ENCODE measurements at regions not wholly inside any gene's neighbourhood (a gene's known extent, or its start where the extent isn't known, plus 50 kb on each side); places are given as distances from the start of the nearest gene placed in this dataset.

- ChIA-PET POLR2A (no interaction called here), SMC1A (ENCODE audit: uncharacterized antibody, unreplicated experiment) (interaction anchor here (1.2 to 1.3 kb wide), 2 partner anchors 25 to 44 kb away, joined by 3 read pairs; no protein-coding TSS in a partner anchor), RAD21 (ENCODE audit: unreplicated experiment) (no interaction called here), CTCF (interaction anchor here (0.8 to 1.3 kb wide), 2 partner anchors 18 to 514 kb away, joined by 3 read pairs; no protein-coding TSS in a partner anchor)
- Histone ChIP-seq H3K4me1 (ENCODE audit: control insufficient read depth, insufficient read depth, low read length) (no peaks in the 10 kb centered on the region), H3K36me3 (ENCODE audit: control insufficient read depth in 2 of 2, insufficient read depth in 2 of 2, low read length in 1 of 2) (no peaks in the 10 kb centered on the region), H3K27me3 (replicated peaks in 1 of 2; ENCODE audit: control insufficient read depth in 2 of 2, insufficient read depth in 2 of 2, low read length in 1 of 2) (no peaks in the 10 kb centered on the region), H3K9ac (ENCODE audit: control insufficient read depth, insufficient read depth, low read length) (no peak overlapping the region), H3K4me2 (ENCODE audit: control insufficient read depth, insufficient read depth) (no peak overlapping the region), H3K9me3 (replicated peaks; ENCODE audit: control insufficient read depth, insufficient read depth, low read length) (no peaks in the 10 kb centered on the region), H3K4me3 (no peak overlapping the region), H2AFZ (ENCODE audit: control insufficient read depth, low read depth, low read length) (no peak overlapping the region), H4K20me1 (ENCODE audit: control insufficient read depth, insufficient read depth) (no peaks in the 10 kb centered on the region), H3K79me2 (ENCODE audit: control insufficient read depth, insufficient read depth, low read length) (no peaks in the 10 kb centered on the region), H3K27ac (ENCODE audit: control insufficient read depth, insufficient read depth) (no peak overlapping the region)
- BruUV-seq (replicated peaks), result no TSS peak
- FAIRE-seq (no peak), DNase-seq (ENCODE audit: low read depth, low spot score) (no peak), ATAC-seq (no peak)
- 7% methylated on average over 3 of the region's 3 CpGs for WGBS (ENCODE audit: insufficient coverage, insufficient replicate concordance, low lambda C conversion rate, missing lambda C conversion rate)
- intact Hi-C loops (cut with micrococcal nuclease; ENCODE audit: unreplicated experiment) (no loop called here), in situ Hi-C loops (cut with MboI) (no loop called here)
- TF ChIP-seq MXI1 (IDR thresholded peaks at IDR 0.05; ENCODE audit: low read depth, low read length), result no peak
- TF ChIP-seq REST (IDR thresholded peaks at IDR 0.05; ENCODE audit: low read depth, low read length), result no peak
- TF ChIP-seq HDAC2 (IDR thresholded peaks at IDR 0.05), result no peak
- no peak for TF ChIP-seq NR2F1 (conservative IDR thresholded peaks at IDR 0.05)
- TF ChIP-seq ZBTB40 (IDR thresholded peaks at IDR 0.05; ENCODE audit: borderline replicate concordance), result no peak
- TF ChIP-seq ZBTB4 (CRISPR knock-in tag; IDR thresholded peaks at IDR 0.05), result no peak
- TF ChIP-seq TBL1XR1 (IDR thresholded peaks at IDR 0.05; ENCODE audit: low read depth, low read length), result no peak
- TF ChIP-seq HDGF (IDR thresholded peaks at IDR 0.05), result no peak
- TF ChIP-seq NFXL1 (IDR thresholded peaks at IDR 0.05; ENCODE audit: borderline replicate concordance), result no peak
- TF ChIP-seq PKNOX1 (IDR thresholded peaks at IDR 0.05), result no peak
Observed at GRCh38 chr5:102625928-102626327, 127.1 kb upstream of the SLCO6A1 start.

Measured in GM12878 (cell line).